Activated CD8-positive, alpha-beta memory T cell treated with anti-CD3 and anti-CD28 coated beads, Interleukin-2, amount 50 U/mL, for 48 hours (primary cell): ENCODE measurements at regions not wholly inside any gene's neighbourhood (a gene's known extent, or its start where the extent isn't known, plus 50 kb on each side); places are given as distances from the start of the nearest gene placed in this dataset.

Source experiments
- DNase-seq: peaks from one replicate; pipeline ENCODE4 v3.0.0-alpha.2; 2020

GRCh38 chr13:40318366-40318765, 348.1 kb downstream of the FOXO1 start:
- no peak for DNase-seq

GRCh38 chr13:40319699-40320579, 346.5 kb downstream of the FOXO1 start:
- DNase-seq = no peak

- no peak for DNase-seq
Measured at GRCh38 chr13:40328091-40328490, 338.4 kb downstream of the FOXO1 start.

GRCh38 chr13:40329781-40330485, 336.5 kb downstream of the FOXO1 start:
- DNase-seq = no peak

GRCh38 chr13:40330950-40331349, 335.5 kb downstream of the FOXO1 start:
- DNase-seq = no peak

GRCh38 chr13:40331802-40332201, 334.6 kb downstream of the FOXO1 start:
- no peak for DNase-seq

- no peak for DNase-seq
Measured at GRCh38 chr13:40333226-40333625, 333.2 kb downstream of the FOXO1 start.

GRCh38 chr13:40334031-40334430, 332.4 kb downstream of the FOXO1 start:
- no peak for DNase-seq

GRCh38 chr13:40334616-40335015, 331.8 kb downstream of the FOXO1 start:
- DNase-seq = no peak

- no peak for DNase-seq
Measured at GRCh38 chr13:40336228-40337221, 329.9 kb downstream of the FOXO1 start.

- no peak for DNase-seq
Measured at GRCh38 chr13:40337651-40338050, 328.8 kb downstream of the FOXO1 start.

- DNase-seq = no peak
Measured at GRCh38 chr13:40338217-40338616, 328.2 kb downstream of the FOXO1 start.

GRCh38 chr13:40340368-40341095, 325.9 kb downstream of the FOXO1 start:
- no peak for DNase-seq

GRCh38 chr13:40341096-40341471, 325.4 kb downstream of the FOXO1 start:
- DNase-seq = no peak

GRCh38 chr13:40341501-40341900, 324.9 kb downstream of the FOXO1 start:
- DNase-seq = no peak

GRCh38 chr13:40342461-40342860, 324.0 kb downstream of the FOXO1 start:
- DNase-seq = no peak

- DNase-seq = no peak
Measured at GRCh38 chr13:40342901-40343300, 323.5 kb downstream of the FOXO1 start.

- DNase-seq = no peak
Measured at GRCh38 chr13:40343550-40344269, 322.7 kb downstream of the FOXO1 start.

GRCh38 chr13:40344270-40345148, 321.9 kb downstream of the FOXO1 start:
- no peak for DNase-seq

GRCh38 chr13:40345149-40345514, 321.3 kb downstream of the FOXO1 start:
- no peak for DNase-seq
